PC-9 (cell line): ENCODE measurements at regions not wholly inside any gene's neighbourhood (a gene's known extent, or its start where the extent isn't known, plus 50 kb on each side); places are given as distances from the start of the nearest gene placed in this dataset.

Source experiments
- BruUV-seq: library from RNA; stranded (reverse); fragments of 400-500 nt; replicated peaks from 2 replicates; lab custom pipeline; 2021; lab: Mats Ljungman, UMichigan
- CTCF ChIA-PET: fragments of 300-600 bp; sonication (Branson Sonifier 250); formaldehyde crosslinking; loops from one replicate; lab custom pipeline; 2022; ENCODE audit warnings: antibody characterized with exemption; lab: Charles Lee
- POLR2A ChIA-PET: fragments of 300-600 bp; sonication (Branson Sonifier 250); formaldehyde crosslinking; loops from one replicate; lab custom pipeline; 2022; ENCODE audit warnings: antibody characterized with exemption; ENCODE audit not compliant: unreplicated experiment; lab: Charles Lee
- DNase-seq, 2 experiments: peaks; one replicate each; pipeline versions ENCODE4 v3.0.0 to v3.0.0-alpha.2; 2015 to 2022; ENCODE audit warnings: mixed read lengths in 1 of 2
- H2AFZ ChIP-seq: fragments of 200-600 bp; sonication (generic); 2 replicates; pipeline ENCODE4 v1.8.1; 2017; ENCODE audit warnings: antibody characterized with exemption
- H3F3A ChIP-seq: fragments of 200-600 bp; sonication (generic); 2 replicates; pipeline ENCODE4 v1.8.1; 2017; ENCODE audit warnings: antibody characterized with exemption, mild to moderate bottlenecking, low read depth; ENCODE audit not compliant: insufficient read depth
- H3K27ac ChIP-seq: fragments of 200-600 bp; sonication (generic); 2 replicates; pipeline ENCODE4 v1.6.1; 2016; ENCODE audit warnings: mixed run types
- H3K27me3 ChIP-seq: fragments of 200-600 bp; sonication (generic); 2 replicates; pipeline ENCODE4 v1.6.1; 2016; ENCODE audit warnings: low read depth, mixed run types; ENCODE audit not compliant: insufficient read depth
- H3K36me3 ChIP-seq: fragments of 200-600 bp; sonication (generic); 2 replicates; pipeline ENCODE4 v1.6.1; 2016; ENCODE audit warnings: low read depth, mixed run types
- H3K4me1 ChIP-seq: fragments of 200-600 bp; sonication (generic); replicated peaks from 2 replicates; pipeline ENCODE4 v1.6.1; 2016; ENCODE audit warnings: mixed run types; ENCODE audit not compliant: insufficient read depth
- H3K4me2 ChIP-seq: fragments of 200-600 bp; sonication (generic); 2 replicates; pipeline ENCODE4 v1.6.1; 2017; ENCODE audit warnings: mixed run types
- H3K4me3 ChIP-seq: fragments of 200-600 bp; sonication (generic); 2 replicates; pipeline ENCODE4 v1.6.1; 2016; ENCODE audit warnings: mixed run types
- H3K79me2 ChIP-seq: fragments of 200-600 bp; sonication (generic); 2 replicates; pipeline ENCODE4 v1.6.1; 2017; ENCODE audit warnings: low read depth, mixed run types
- H3K9me2 ChIP-seq: fragments of 200-600 bp; sonication (generic); 2 replicates; pipeline ENCODE4 v1.8.1; 2017; ENCODE audit warnings: mild to moderate bottlenecking; ENCODE audit not compliant: insufficient read depth
- H3K9me3 ChIP-seq: fragments of 200-600 bp; sonication (generic); 2 replicates; pipeline ENCODE4 v1.8.1; 2016; ENCODE audit warnings: low read depth; ENCODE audit not compliant: insufficient read depth
- H4K20me1 ChIP-seq: fragments of 200-600 bp; sonication (generic); 2 replicates; pipeline ENCODE4 v1.8.1; 2017; ENCODE audit not compliant: insufficient read depth
- CTCF ChIP-seq: fragments of 200-600 bp; sonication (generic); conservative IDR thresholded peaks from 2 replicates; pipeline ENCODE4 v1.6.1; 2017; ENCODE audit warnings: mixed run types, antibody characterized with exemption, mild to moderate bottlenecking, moderate library complexity
- EZH2 ChIP-seq: fragments of 200-600 bp; sonication (generic); IDR thresholded peaks from 2 replicates; pipeline ENCODE4 v1.8.0; 2017; ENCODE audit warnings: antibody characterized with exemption, low read depth
- intact Hi-C: fragments of 100-400 bp; cut with micrococcal nuclease; formaldehyde crosslinking; loops from one replicate; pipeline ENCODE4 v1.10.0; 2022; ENCODE audit not compliant: unreplicated experiment

- BruUV-seq, result no TSS peak
- intact Hi-C loops, result no loop called here
- ChIA-PET CTCF (no interaction called here), POLR2A (no interaction called here)
- no peak for TF ChIP-seq CTCF
- TF ChIP-seq EZH2, result no peak
- Histone ChIP-seq H3K27ac (no peak overlapping the region), H3K4me3 (no peak overlapping the region), H3K9me2 (no peaks in the 10 kb centered on the region), H3K4me1 (no peaks in the 10 kb centered on the region), H3K36me3 (no peaks in the 10 kb centered on the region), H3K79me2 (no peaks in the 10 kb centered on the region), H2AFZ (no peak overlapping the region), H3K4me2 (no peak overlapping the region), H3F3A (no peaks in the 10 kb centered on the region), H3K9me3 (no peaks in the 10 kb centered on the region), H4K20me1 (no peaks in the 10 kb centered on the region), H3K27me3 (peaks cover 24% of the 10 kb centered on the region)
- no peak for DNase-seq
Observed at GRCh38 chr19:31772915-31773314, 423.7 kb upstream of the TSHZ3 start.

- H3K27ac ChIP-seq, result no peak overlapping the region
- H4K20me1 ChIP-seq, result no peaks in the 10 kb centered on the region
- BruUV-seq, result no TSS peak
- CTCF ChIA-PET, result no interaction called here
- DNase-seq, result no peak
- H3K4me1 ChIP-seq, result no peaks in the 10 kb centered on the region
- POLR2A ChIA-PET, result no interaction called here
- peaks cover 37% of the 10 kb centered on the region; the same call in 1 of the 2 replicates for H3K27me3 ChIP-seq
- no peaks in the 10 kb centered on the region for H3K9me2 ChIP-seq
- no peaks in the 10 kb centered on the region for H3K9me3 ChIP-seq
- intact Hi-C loops, result no loop called here
- no peak for TF ChIP-seq EZH2
- no peak for TF ChIP-seq CTCF
- H3K79me2 ChIP-seq, result no peaks in the 10 kb centered on the region
- H3K4me2 ChIP-seq, result no peak overlapping the region
- no peaks in the 10 kb centered on the region for H3K36me3 ChIP-seq
- H3K4me3 ChIP-seq, result no peak overlapping the region
- no peak overlapping the region for H2AFZ ChIP-seq
- H3F3A ChIP-seq, result no peaks in the 10 kb centered on the region
Observed at GRCh38 chr19:31781542-31781941, 432.3 kb upstream of the TSHZ3 start.

GRCh38 chr19:31783592-31783991 lies 434.4 kb upstream of the TSHZ3 start:
- Histone ChIP-seq H3K4me1 (no peaks in the 10 kb centered on the region), H3K9me3 (no peaks in the 10 kb centered on the region), H3K4me3 (no peak overlapping the region), H3F3A (no peaks in the 10 kb centered on the region), H3K36me3 (no peaks in the 10 kb centered on the region), H4K20me1 (no peaks in the 10 kb centered on the region), H3K4me2 (no peak overlapping the region), H3K27ac (no peak overlapping the region), H2AFZ (no peak overlapping the region), H3K9me2 (no peaks in the 10 kb centered on the region), H3K79me2 (no peaks in the 10 kb centered on the region), H3K27me3 (peaks cover 28% of the 10 kb centered on the region; the same call in 1 of the 2 replicates)
- intact Hi-C loops, result no loop called here
- TF ChIP-seq EZH2, result no peak
- no peak for TF ChIP-seq CTCF
- DNase-seq, result no peak
- ChIA-PET POLR2A (no interaction called here), CTCF (no interaction called here)
- no TSS peak for BruUV-seq
